Mucosa of stomach (tissue), 1 donor: ENCODE measurements at regions not wholly inside any gene's neighbourhood (a gene's known extent, or its start where the extent isn't known, plus 50 kb on each side); places are given as distances from the start of the nearest gene placed in this dataset.

Experiments
- H3K27me3 ChIP-seq: one replicate; pipeline ENCODE4 v1.7.0; 2013; ENCODE audit warnings: mild to moderate bottlenecking, low read length; ENCODE audit not compliant: control insufficient read depth, insufficient read depth
- H3K36me3 ChIP-seq: one replicate; pipeline ENCODE4 v1.7.0; 2013; ENCODE audit warnings: low read length; ENCODE audit not compliant: control insufficient read depth, insufficient read depth
- H3K4me1 ChIP-seq: one replicate; pipeline ENCODE4 v1.7.0; 2013; ENCODE audit warnings: mild to moderate bottlenecking, low read length; ENCODE audit not compliant: control insufficient read depth, insufficient read depth
- H3K4me3 ChIP-seq: one replicate; pipeline ENCODE4 v1.7.0; 2013; ENCODE audit warnings: low read length
- H3K9ac ChIP-seq: one replicate; pipeline ENCODE4 v1.7.0; 2013; ENCODE audit warnings: mild to moderate bottlenecking, low read length, moderate library complexity
- H3K9me3 ChIP-seq: one replicate; pipeline ENCODE4 v1.7.0; 2013; ENCODE audit warnings: mild to moderate bottlenecking, low read length, moderate library complexity; ENCODE audit not compliant: control insufficient read depth
- donor health status: Pancreatic carcinoma.

DNA sequence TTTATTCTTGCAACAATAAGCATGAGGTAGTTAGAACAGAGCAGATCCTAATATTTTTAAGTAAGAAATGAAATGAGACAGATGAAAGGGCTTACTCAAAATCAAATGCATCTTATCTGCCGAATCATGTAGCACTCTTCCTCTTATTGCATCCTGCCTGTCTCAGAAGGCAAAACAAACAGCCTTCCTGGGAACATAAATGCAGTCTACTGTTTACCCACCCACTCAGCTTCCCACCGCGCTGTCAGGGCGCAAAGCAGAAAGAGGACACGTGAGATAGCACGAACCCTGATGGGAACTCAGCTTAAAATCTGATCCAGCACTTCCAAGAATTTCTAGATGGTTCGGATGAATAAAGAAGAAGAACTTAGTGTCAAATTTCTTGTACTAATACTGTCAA is 114.4 kb upstream of the CDK1 start:
- no peak overlapping the region for H3K9ac ChIP-seq
- no peaks in the 10 kb centered on the region for H3K9me3 ChIP-seq
- H3K4me3 ChIP-seq, result no peak overlapping the region
- no peaks in the 10 kb centered on the region for H3K4me1 ChIP-seq
- no peaks in the 10 kb centered on the region for H3K27me3 ChIP-seq
- H3K36me3 ChIP-seq, result no peaks in the 10 kb centered on the region

GRCh38 chr10:60662917-60663614 is 115.2 kb upstream of the CDK1 start:
- Histone ChIP-seq H3K9me3 (peaks cover 3% of the 10 kb centered on the region), H3K4me1 (no peaks in the 10 kb centered on the region), H3K36me3 (no peaks in the 10 kb centered on the region), H3K9ac (no peak overlapping the region), H3K27me3 (no peaks in the 10 kb centered on the region), H3K4me3 (no peak overlapping the region)

GRCh38 chr10:60661637-60662036 is 116.6 kb upstream of the CDK1 start:
- peaks cover 3% of the 10 kb centered on the region for H3K9me3 ChIP-seq
- H3K4me1 ChIP-seq, result no peaks in the 10 kb centered on the region
- H3K9ac ChIP-seq, result no peak overlapping the region
- no peaks in the 10 kb centered on the region for H3K36me3 ChIP-seq
- no peaks in the 10 kb centered on the region for H3K27me3 ChIP-seq
- H3K4me3 ChIP-seq, result no peak overlapping the region

DNA sequence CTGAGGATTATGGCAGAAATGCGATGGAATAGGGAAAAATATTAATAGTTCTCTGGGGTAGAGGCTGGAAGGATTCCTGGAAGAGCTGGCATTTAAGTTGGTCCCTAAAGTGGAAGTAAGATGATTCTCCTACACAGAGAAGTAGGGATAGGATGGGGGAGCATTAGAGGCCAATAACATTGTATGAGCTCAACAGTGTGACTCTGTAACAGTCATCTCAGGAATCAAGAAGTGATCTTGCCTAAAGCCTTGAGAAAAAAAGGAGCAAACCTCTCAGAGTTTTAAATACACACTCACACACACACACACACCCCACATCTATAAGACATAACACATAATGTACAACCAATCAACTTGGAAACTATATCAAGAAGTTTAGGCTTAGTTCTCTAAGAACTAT is 117.7 kb upstream of the CDK1 start:
- H3K4me1 ChIP-seq, result no peaks in the 10 kb centered on the region
- peaks cover 3% of the 10 kb centered on the region for H3K9me3 ChIP-seq
- H3K4me3 ChIP-seq, result no peak overlapping the region
- no peaks in the 10 kb centered on the region for H3K36me3 ChIP-seq
- no peaks in the 10 kb centered on the region for H3K27me3 ChIP-seq
- H3K9ac ChIP-seq, result no peak overlapping the region

DNA sequence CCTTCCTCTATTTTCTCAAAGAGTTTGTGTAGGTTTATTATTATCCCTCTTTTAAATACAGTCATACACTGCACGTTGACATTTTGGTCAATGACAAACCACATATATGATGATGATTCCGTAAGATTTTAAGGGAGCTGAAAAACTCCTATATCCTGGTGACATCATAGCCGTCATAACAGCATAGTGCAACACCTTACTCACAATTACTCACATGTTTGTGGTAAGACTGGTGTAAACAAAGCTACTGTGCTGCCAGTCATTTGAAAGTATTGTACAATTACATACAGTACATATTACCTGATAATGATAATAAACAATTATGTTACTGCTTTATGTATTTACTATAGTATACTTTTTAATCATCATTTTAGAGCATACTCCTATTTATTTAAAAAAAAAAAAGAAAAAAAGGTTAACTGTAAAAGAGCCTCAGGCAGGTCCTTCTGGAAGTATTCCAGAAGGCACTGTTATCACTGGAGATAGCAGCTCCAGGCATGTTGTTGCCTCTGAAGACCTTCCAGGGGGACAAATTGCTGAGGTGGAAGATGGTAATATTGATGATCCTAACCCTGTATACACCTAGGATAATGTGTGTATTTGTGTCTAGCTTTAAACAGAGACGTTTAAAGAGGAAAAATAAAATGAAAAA is 123.3 kb upstream of the CDK1 start:
- H3K4me1 ChIP-seq, result no peaks in the 10 kb centered on the region
- no peaks in the 10 kb centered on the region for H3K36me3 ChIP-seq
- H3K9me3 ChIP-seq, result peaks cover 3% of the 10 kb centered on the region
- H3K9ac ChIP-seq, result no peak overlapping the region
- H3K4me3 ChIP-seq, result no peak overlapping the region
- no peaks in the 10 kb centered on the region for H3K27me3 ChIP-seq

DNA sequence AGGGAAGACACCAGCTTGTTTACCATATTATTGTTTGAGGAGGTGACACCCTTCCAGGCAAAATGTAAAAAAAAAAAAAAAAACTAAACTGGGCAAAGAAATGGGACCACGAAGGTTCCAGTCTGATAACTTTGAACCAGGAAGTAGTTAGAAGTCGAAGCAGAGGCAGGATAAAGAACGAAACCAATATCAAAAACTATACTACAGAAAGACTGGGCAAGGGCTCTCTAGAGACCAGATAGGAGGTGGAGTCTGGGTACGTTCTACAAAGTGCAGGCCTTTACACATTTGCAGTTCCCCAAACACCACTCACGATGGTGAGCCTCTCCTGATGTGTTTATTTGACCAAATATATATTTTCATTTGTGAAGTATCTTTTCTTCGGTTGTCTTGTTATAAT is 125.7 kb upstream of the CDK1 start:
- Histone ChIP-seq H3K4me1 (no peaks in the 10 kb centered on the region), H3K9ac (no peak overlapping the region), H3K27me3 (no peaks in the 10 kb centered on the region), H3K36me3 (no peaks in the 10 kb centered on the region), H3K9me3 (no peaks in the 10 kb centered on the region), H3K4me3 (no peak overlapping the region)

- Histone ChIP-seq H3K9me3 (no peaks in the 10 kb centered on the region), H3K4me1 (no peaks in the 10 kb centered on the region), H3K36me3 (no peaks in the 10 kb centered on the region), H3K4me3 (no peak overlapping the region), H3K27me3 (no peaks in the 10 kb centered on the region), H3K9ac (no peak overlapping the region)
These were observed 127.9 kb upstream of the CDK1 start for GRCh38 chr10:60650378-60650800.

GRCh38 chr10:60649485-60650377 is 128.5 kb upstream of the CDK1 start:
- no peaks in the 10 kb centered on the region for H3K4me1 ChIP-seq
- no peaks in the 10 kb centered on the region for H3K9me3 ChIP-seq
- no peaks in the 10 kb centered on the region for H3K36me3 ChIP-seq
- no peaks in the 10 kb centered on the region for H3K27me3 ChIP-seq
- H3K9ac ChIP-seq, result no peak overlapping the region
- no peak overlapping the region for H3K4me3 ChIP-seq

GRCh38 chr10:60648761-60649160 is 129.5 kb upstream of the CDK1 start:
- H3K9ac ChIP-seq, result no peak overlapping the region
- no peaks in the 10 kb centered on the region for H3K36me3 ChIP-seq

GRCh38 chr10:60646966-60647796 is 131.1 kb upstream of the CDK1 start:
- Histone ChIP-seq H3K27me3 (no peaks in the 10 kb centered on the region), H3K4me1 (no peaks in the 10 kb centered on the region), H3K4me3 (no peak overlapping the region), H3K9ac (no peak overlapping the region), H3K9me3 (no peaks in the 10 kb centered on the region), H3K36me3 (no peaks in the 10 kb centered on the region)

More at GRCh38 chr10:60648761-60649160, 129.5 kb upstream of the CDK1 start:
- H3K4me1 ChIP-seq, result no peaks in the 10 kb centered on the region
- no peak overlapping the region for H3K4me3 ChIP-seq
- H3K27me3 ChIP-seq, result no peaks in the 10 kb centered on the region
- no peaks in the 10 kb centered on the region for H3K9me3 ChIP-seq

- Histone ChIP-seq H3K4me1 (no peaks in the 10 kb centered on the region), H3K9ac (no peak overlapping the region), H3K36me3 (no peaks in the 10 kb centered on the region), H3K9me3 (no peaks in the 10 kb centered on the region), H3K27me3 (no peaks in the 10 kb centered on the region), H3K4me3 (no peak overlapping the region)
These were observed 132.3 kb upstream of the CDK1 start for GRCh38 chr10:60645980-60646379.
